HEK293 (cell line): ENCODE measurements at regions not wholly inside any gene's neighbourhood (a gene's known extent, or its start where the extent isn't known, plus 50 kb on each side); places are given as distances from the start of the nearest gene placed in this dataset.
A peak's percentile ranks its signal among the peaks of the same experiment; 100 is the strongest.

Experiments used
- CTCF ChIA-PET: fragments of 350-600 bp; formaldehyde crosslinking; extraction: SDS; loops from one replicate; lab custom pipeline; 2021; ENCODE audit warnings: antibody characterized with exemption; lab: Yijun Ruan, JAX
- POLR2A ChIA-PET: fragments of 300-600 bp; formaldehyde crosslinking; extraction: SDS; loops from one replicate; lab custom pipeline; 2020; ENCODE audit warnings: antibody characterized with exemption, inconsistent platforms; lab: Yijun Ruan, JAX
- H3K27ac ChIP-seq: fragments of 200-500 bp; sonication (Bioruptor generic); 2 replicates; pipeline ENCODE4 v1.5.1; 2014; ENCODE audit warnings: low read depth, low read length, control low read depth, inconsistent platforms; ENCODE audit errors: extremely low read depth
- H3K36me3 ChIP-seq, 2 experiments: fragments of 200-500 bp in 1 of 2; sonication (Bioruptor generic) in 1 of 2; 1 replicate in 1 of 2; 2 replicates in 1 of 2; pipeline ENCODE4 v1.5.1; 2014 to 2017; ENCODE audit warnings: inconsistent platforms in 2 of 2, low read length in 2 of 2; ENCODE audit not compliant: control insufficient read depth in 2 of 2, insufficient read depth in 1 of 2
- H3K4me1 ChIP-seq: fragments of 200-500 bp; sonication (Bioruptor generic); 2 replicates; pipeline ENCODE4 v1.5.1; 2014; ENCODE audit warnings: mild to moderate bottlenecking, low read length, inconsistent platforms; ENCODE audit not compliant: control insufficient read depth, insufficient read depth
- H3K4me3 ChIP-seq: 2 replicates; pipeline ENCODE4 v1.5.1; 2011; ENCODE audit warnings: low read depth, mild to moderate bottlenecking, control low read depth, low read length, moderate library complexity
- H3K9me3 ChIP-seq: fragments of 200-500 bp; sonication (Bioruptor generic); 2 replicates; pipeline ENCODE4 v1.5.1; 2014; ENCODE audit warnings: low read depth, low read length, inconsistent platforms; ENCODE audit not compliant: control insufficient read depth, insufficient read depth
- GFI1B ChIP-seq: fragments of 450-650 bp; formaldehyde crosslinking; IDR thresholded peaks from 2 replicates; pipeline ENCODE4 v1.5.1; 2016; ENCODE audit warnings: missing biosample characterization, missing genetic modification characterization
- GLIS2 ChIP-seq: fragments of 450-650 bp; formaldehyde crosslinking; IDR thresholded peaks from 2 replicates; pipeline ENCODE4 v1.5.1; 2016; ENCODE audit warnings: missing biosample characterization, missing genetic modification characterization
- HOXA7 ChIP-seq: sonication (generic); formaldehyde crosslinking; IDR thresholded peaks from 2 replicates; pipeline ENCODE4 v1.8.1; 2022; ENCODE audit warnings: missing genetic modification reagents, borderline replicate concordance
- PRDM2 ChIP-seq: fragments of 450-650 bp; formaldehyde crosslinking; IDR thresholded peaks from 2 replicates; pipeline ENCODE4 v1.5.1; 2016; ENCODE audit warnings: missing biosample characterization, missing genetic modification characterization, borderline replicate concordance
- SCRT2 ChIP-seq: fragments of 450-650 bp; formaldehyde crosslinking; IDR thresholded peaks from 2 replicates; pipeline ENCODE4 v1.5.1; 2016; ENCODE audit warnings: missing biosample characterization, missing genetic modification characterization
- ZBTB17 ChIP-seq: fragments of 450-650 bp; formaldehyde crosslinking; IDR thresholded peaks from 2 replicates; pipeline ENCODE4 v1.5.1; 2016; ENCODE audit warnings: missing biosample characterization, missing genetic modification characterization
- ZBTB26 ChIP-seq: fragments of 450-650 bp; formaldehyde crosslinking; optimal IDR thresholded peaks from 2 replicates; pipeline ENCODE3; 2016; ENCODE audit warnings: missing biosample characterization, mild to moderate bottlenecking, missing genetic modification characterization
- ZFP69B ChIP-seq: fragments of 450-650 bp; formaldehyde crosslinking; IDR thresholded peaks from 2 replicates; pipeline ENCODE4 v1.5.1; 2016; ENCODE audit warnings: missing biosample characterization, missing genetic modification characterization
- ZNF132 ChIP-seq: fragments of 450-650 bp; formaldehyde crosslinking; IDR thresholded peaks from 2 replicates; pipeline ENCODE4 v1.5.1; 2017; ENCODE audit warnings: missing biosample characterization, missing genetic modification characterization, borderline replicate concordance
- ZNF133 ChIP-seq: fragments of 450-650 bp; formaldehyde crosslinking; IDR thresholded peaks from 2 replicates; pipeline ENCODE4 v1.5.1; 2016; ENCODE audit warnings: missing biosample characterization, missing genetic modification characterization
- ZNF24 ChIP-seq: fragments of 450-650 bp; formaldehyde crosslinking; IDR thresholded peaks from 2 replicates; pipeline ENCODE4 v1.5.1; 2016; ENCODE audit warnings: missing biosample characterization, missing genetic modification characterization
- ZNF37A ChIP-seq: fragments of 450-650 bp; IDR thresholded peaks from 2 replicates; pipeline ENCODE4 v1.5.1; 2018; ENCODE audit warnings: missing biosample characterization, missing genetic modification characterization
- ZNF394 ChIP-seq: fragments of 450-650 bp; formaldehyde crosslinking; IDR thresholded peaks from 2 replicates; pipeline ENCODE4 v1.5.1; 2016; ENCODE audit warnings: missing biosample characterization, missing genetic modification characterization, mild to moderate bottlenecking, moderate library complexity, borderline replicate concordance
- ZNF423 ChIP-seq: fragments of 450-650 bp; formaldehyde crosslinking; IDR thresholded peaks from 2 replicates; pipeline ENCODE4 v1.5.1; 2016; ENCODE audit warnings: missing biosample characterization, missing genetic modification characterization
- ZNF48 ChIP-seq: fragments of 450-650 bp; formaldehyde crosslinking; IDR thresholded peaks from 2 replicates; pipeline ENCODE4 v1.5.1; 2016; ENCODE audit warnings: missing biosample characterization, missing genetic modification characterization
- ZNF530 ChIP-seq: fragments of 450-650 bp; formaldehyde crosslinking; IDR thresholded peaks from 2 replicates; pipeline ENCODE4 v1.5.1; 2016; ENCODE audit warnings: low read depth, missing biosample characterization, missing genetic modification characterization
- ZNF626 ChIP-seq: fragments of 450-650 bp; sonication (Bioruptor Pico); formaldehyde crosslinking; IDR thresholded peaks from 2 replicates; pipeline ENCODE4 v1.5.1; 2018; ENCODE audit warnings: missing biosample characterization, missing genetic modification characterization, inconsistent platforms
- ZNF639 ChIP-seq: fragments of 450-650 bp; formaldehyde crosslinking; IDR thresholded peaks from 2 replicates; pipeline ENCODE4 v1.5.1; 2016; ENCODE audit warnings: missing biosample characterization, missing genetic modification characterization
- ZNF660 ChIP-seq: fragments of 450-650 bp; IDR thresholded peaks from 2 replicates; pipeline ENCODE4 v1.5.1; 2018; ENCODE audit warnings: missing biosample characterization, mild to moderate bottlenecking, missing genetic modification characterization
- TF ChIP-seq, protein P1 (sequence below): fragments of 450-650 bp; IDR thresholded peaks from 2 replicates; pipeline ENCODE4 v1.5.1; 2018; ENCODE audit warnings: missing biosample characterization, missing genetic modification characterization
- TF ChIP-seq, protein P2 (sequence below): fragments of 450-650 bp; formaldehyde crosslinking; IDR thresholded peaks from 2 replicates; pipeline ENCODE4 v1.5.1; 2016; ENCODE audit warnings: missing biosample characterization, missing genetic modification characterization

DNA sequence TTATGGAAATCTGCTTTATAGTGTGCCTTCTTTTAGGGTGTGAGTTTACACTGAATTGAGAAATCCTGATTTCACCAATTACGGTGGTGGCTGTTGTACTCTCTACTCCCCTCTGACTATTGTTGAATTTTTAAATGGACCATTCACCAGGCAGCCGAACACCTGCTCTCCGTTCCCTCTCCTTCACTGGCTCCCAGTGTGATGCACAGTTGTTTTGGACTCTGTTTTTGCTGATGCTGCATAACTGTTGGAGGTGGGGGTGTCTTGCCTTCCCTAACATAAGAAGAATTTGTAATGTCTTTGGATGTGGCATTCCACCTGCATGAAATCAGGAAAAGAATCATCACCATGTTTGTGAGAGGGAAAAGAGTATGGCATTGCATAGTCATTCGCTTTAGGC lies 341.2 kb downstream of the SNAPC1 start (continued):
- no peak for TF ChIP-seq ZNF639
- TF ChIP-seq, all 188 proteins: peak for 0

DNA sequence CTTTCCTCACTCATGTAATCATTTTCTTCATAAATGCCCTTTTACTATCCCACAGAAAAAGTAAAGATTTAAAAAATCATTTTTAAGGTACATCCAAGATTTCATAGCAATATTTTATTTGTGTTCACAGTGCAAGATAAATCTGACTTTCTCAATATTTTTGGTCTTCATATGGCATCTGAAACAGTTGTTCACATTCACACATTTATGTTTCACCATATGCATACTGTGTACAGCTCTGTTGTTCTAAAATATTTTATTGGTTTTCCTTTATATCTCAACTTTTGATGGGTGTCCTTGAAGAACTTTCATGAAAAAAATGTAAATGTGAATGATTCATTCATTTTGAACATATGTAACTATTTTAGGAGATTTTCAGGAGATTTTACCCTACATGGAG lies 348.7 kb downstream of the SNAPC1 start:
- no peak for TF ChIP-seq ZFP69B (tag by site-specific recombination)
- TF ChIP-seq ZNF37A = no peak
- no peak for TF ChIP-seq ZNF423 (tag by site-specific recombination)
- TF ChIP-seq ZNF530 (tag by site-specific recombination) = no peak
- TF ChIP-seq ZBTB17 (tag by site-specific recombination) = no peak
- no peak for TF ChIP-seq ZNF133 (tag by site-specific recombination)
- no peak for TF ChIP-seq HOXA7
- TF ChIP-seq ZNF24 = no peak
- TF ChIP-seq, protein P1, sequence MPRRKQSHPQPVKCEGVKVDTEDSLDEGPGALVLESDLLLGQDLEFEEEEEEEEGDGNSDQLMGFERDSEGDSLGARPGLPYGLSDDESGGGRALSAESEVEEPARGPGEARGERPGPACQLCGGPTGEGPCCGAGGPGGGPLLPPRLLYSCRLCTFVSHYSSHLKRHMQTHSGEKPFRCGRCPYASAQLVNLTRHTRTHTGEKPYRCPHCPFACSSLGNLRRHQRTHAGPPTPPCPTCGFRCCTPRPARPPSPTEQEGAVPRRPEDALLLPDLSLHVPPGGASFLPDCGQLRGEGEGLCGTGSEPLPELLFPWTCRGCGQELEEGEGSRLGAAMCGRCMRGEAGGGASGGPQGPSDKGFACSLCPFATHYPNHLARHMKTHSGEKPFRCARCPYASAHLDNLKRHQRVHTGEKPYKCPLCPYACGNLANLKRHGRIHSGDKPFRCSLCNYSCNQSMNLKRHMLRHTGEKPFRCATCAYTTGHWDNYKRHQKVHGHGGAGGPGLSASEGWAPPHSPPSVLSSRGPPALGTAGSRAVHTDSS = no peak
- TF ChIP-seq ZNF660 (tag by site-specific recombination) = no peak
- TF ChIP-seq GLIS2 (tag by site-specific recombination) = no peak
- no peak for TF ChIP-seq PRDM2

GRCh38 chr14:62117010-62117750 lies 355.0 kb downstream of the SNAPC1 start:
- CTCF ChIA-PET = interaction anchor here (0.6 to 1.6 kb wide), 7 partner anchors 9 to 1241 kb away, joined by 3 to 14 read pairs (median 3); no protein-coding TSS in a partner anchor
- Histone ChIP-seq H3K27ac (no peak overlapping the region), H3K9me3 (no peaks in the 10 kb centered on the region), H3K4me3 (peak overlapping the region; percentile 44), H3K4me1 (no peaks in the 10 kb centered on the region), H3K36me3 (no peaks in the 10 kb centered on the region)
- POLR2A ChIA-PET = no interaction called here
- TF ChIP-seq ZNF394 (tag by site-specific recombination) = no peak
- no peak for TF ChIP-seq ZNF48 (tag by site-specific recombination)
- TF ChIP-seq HOXA7 = no peak
- no peak for TF ChIP-seq ZNF626
- TF ChIP-seq, protein P2, sequence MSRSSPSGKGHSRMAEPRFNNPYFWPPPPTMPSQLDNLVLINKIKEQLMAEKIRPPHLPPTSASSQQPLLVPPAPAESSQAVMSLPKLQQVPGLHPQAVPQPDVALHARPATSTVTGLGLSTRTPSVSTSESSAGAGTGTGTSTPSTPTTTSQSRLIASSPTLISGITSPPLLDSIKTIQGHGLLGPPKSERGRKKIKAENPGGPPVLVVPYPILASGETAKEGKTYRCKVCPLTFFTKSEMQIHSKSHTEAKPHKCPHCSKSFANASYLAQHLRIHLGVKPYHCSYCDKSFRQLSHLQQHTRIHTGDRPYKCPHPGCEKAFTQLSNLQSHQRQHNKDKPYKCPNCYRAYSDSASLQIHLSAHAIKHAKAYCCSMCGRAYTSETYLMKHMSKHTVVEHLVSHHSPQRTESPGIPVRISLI (tag by site-specific recombination) = no peak
- TF ChIP-seq SCRT2 (tag by site-specific recombination) = peak; percentile 88
- TF ChIP-seq ZBTB26 (tag by site-specific recombination) = peak; percentile 33
- TF ChIP-seq GFI1B = no peak
- no peak for TF ChIP-seq ZNF132 (tag by site-specific recombination)

More for the DNA sequence above, 348.7 kb downstream of the SNAPC1 start:
- H3K4me3 ChIP-seq = no peak overlapping the region
- H3K27ac ChIP-seq = no peak overlapping the region
- no peaks in the 10 kb centered on the region for H3K9me3 ChIP-seq
- no peaks in the 10 kb centered on the region for H3K4me1 ChIP-seq
- H3K36me3 ChIP-seq = no peaks in the 10 kb centered on the region
- ChIA-PET POLR2A (no interaction called here), CTCF (no interaction called here)
